ENCODE measurements at regions not wholly inside any gene's neighbourhood (a gene's known extent, or its start where the extent isn't known, plus 50 kb on each side); places are given as distances from the start of the nearest gene placed in this dataset.

GRCh38 chr5:124895236-124895635, 148.8 kb upstream of the ZNF608 start:
- TF ChIP-seq, protein P1, sequence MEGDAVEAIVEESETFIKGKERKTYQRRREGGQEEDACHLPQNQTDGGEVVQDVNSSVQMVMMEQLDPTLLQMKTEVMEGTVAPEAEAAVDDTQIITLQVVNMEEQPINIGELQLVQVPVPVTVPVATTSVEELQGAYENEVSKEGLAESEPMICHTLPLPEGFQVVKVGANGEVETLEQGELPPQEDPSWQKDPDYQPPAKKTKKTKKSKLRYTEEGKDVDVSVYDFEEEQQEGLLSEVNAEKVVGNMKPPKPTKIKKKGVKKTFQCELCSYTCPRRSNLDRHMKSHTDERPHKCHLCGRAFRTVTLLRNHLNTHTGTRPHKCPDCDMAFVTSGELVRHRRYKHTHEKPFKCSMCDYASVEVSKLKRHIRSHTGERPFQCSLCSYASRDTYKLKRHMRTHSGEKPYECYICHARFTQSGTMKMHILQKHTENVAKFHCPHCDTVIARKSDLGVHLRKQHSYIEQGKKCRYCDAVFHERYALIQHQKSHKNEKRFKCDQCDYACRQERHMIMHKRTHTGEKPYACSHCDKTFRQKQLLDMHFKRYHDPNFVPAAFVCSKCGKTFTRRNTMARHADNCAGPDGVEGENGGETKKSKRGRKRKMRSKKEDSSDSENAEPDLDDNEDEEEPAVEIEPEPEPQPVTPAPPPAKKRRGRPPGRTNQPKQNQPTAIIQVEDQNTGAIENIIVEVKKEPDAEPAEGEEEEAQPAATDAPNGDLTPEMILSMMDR (IDR thresholded peaks at IDR 0.05; ENCODE audit: low read depth, low read length, missing input control) = no peak
- TF ChIP-seq, protein P2, sequence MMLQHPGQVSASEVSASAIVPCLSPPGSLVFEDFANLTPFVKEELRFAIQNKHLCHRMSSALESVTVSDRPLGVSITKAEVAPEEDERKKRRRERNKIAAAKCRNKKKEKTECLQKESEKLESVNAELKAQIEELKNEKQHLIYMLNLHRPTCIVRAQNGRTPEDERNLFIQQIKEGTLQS (IDR thresholded peaks at IDR 0.05) = no peak
- TF ChIP-seq, protein P3, sequence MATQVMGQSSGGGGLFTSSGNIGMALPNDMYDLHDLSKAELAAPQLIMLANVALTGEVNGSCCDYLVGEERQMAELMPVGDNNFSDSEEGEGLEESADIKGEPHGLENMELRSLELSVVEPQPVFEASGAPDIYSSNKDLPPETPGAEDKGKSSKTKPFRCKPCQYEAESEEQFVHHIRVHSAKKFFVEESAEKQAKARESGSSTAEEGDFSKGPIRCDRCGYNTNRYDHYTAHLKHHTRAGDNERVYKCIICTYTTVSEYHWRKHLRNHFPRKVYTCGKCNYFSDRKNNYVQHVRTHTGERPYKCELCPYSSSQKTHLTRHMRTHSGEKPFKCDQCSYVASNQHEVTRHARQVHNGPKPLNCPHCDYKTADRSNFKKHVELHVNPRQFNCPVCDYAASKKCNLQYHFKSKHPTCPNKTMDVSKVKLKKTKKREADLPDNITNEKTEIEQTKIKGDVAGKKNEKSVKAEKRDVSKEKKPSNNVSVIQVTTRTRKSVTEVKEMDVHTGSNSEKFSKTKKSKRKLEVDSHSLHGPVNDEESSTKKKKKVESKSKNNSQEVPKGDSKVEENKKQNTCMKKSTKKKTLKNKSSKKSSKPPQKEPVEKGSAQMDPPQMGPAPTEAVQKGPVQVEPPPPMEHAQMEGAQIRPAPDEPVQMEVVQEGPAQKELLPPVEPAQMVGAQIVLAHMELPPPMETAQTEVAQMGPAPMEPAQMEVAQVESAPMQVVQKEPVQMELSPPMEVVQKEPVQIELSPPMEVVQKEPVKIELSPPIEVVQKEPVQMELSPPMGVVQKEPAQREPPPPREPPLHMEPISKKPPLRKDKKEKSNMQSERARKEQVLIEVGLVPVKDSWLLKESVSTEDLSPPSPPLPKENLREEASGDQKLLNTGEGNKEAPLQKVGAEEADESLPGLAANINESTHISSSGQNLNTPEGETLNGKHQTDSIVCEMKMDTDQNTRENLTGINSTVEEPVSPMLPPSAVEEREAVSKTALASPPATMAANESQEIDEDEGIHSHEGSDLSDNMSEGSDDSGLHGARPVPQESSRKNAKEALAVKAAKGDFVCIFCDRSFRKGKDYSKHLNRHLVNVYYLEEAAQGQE (IDR thresholded peaks at IDR 0.05) = no peak
- TF ChIP-seq RAD21 (IDR thresholded peaks at IDR 0.05) (no peak), EGR1 (IDR thresholded peaks at IDR 0.05; ENCODE audit: low read depth in 2 of 2) (no peak), RXRA (IDR thresholded peaks at IDR 0.05) (no peak), HNF4G (IDR thresholded peaks at IDR 0.05) (no peak), YY1 (IDR thresholded peaks at IDR 0.05) (no peak), FOXA1 (IDR thresholded peaks at IDR 0.05) (no peak), GABPA (IDR thresholded peaks at IDR 0.05 in 1 of 2, conservative IDR thresholded peaks at IDR 0.05 in 1 of 2) (no peak), TAF1 (conservative IDR thresholded peaks at IDR 0.05) (no peak)
- TF ChIP-seq, protein P4, sequence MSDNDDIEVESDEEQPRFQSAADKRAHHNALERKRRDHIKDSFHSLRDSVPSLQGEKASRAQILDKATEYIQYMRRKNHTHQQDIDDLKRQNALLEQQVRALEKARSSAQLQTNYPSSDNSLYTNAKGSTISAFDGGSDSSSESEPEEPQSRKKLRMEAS (IDR thresholded peaks at IDR 0.05) = no peak

Measured in liver (tissue), 3 donors.